ENCODE measurements at regions not wholly inside any gene's neighbourhood (a gene's known extent, or its start where the extent isn't known, plus 50 kb on each side); places are given as distances from the start of the nearest gene placed in this dataset.

DNA sequence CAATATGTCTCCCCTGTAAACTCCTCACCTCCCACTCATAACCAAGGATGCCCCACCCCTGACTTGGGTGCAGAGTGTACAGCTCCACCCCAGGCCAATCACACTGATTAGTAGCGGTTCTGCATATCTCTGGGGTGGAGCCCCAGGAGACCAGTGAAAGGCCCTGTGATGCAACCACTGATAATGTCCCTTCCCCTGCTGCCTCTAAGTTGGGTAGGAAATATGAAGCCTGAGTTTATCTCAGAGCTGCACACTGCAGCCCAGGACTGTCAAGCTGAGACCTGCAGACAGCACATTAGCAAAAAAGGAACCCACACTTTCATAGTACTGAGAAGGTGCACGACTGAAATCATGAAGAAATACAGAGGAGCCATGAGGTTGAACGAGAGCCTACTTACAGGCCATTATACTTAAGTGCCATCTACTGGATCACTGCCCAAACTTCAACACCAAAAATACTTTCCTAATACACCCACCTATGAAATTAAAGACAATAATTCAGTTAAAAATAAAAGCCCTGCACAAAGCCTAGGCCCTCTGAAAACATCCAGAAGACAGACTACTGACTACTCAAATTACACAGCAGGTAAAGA lies 455.4 kb upstream of the LRRTM4 start:
- Histone ChIP-seq H3K36me3 (ENCODE audit: low read depth) (no peaks in the 10 kb centered on the region), H3K9me3 (peaks cover 3% of the 10 kb centered on the region), H3K4me1 (ENCODE audit: low read depth) (no peaks in the 10 kb centered on the region), H3K4me3 (no peak overlapping the region)
- no peak for DNase-seq
- intact Hi-C loops (cut with DNase I, micrococcal nuclease), result no loop called here
- TF ChIP-seq, protein P1, sequence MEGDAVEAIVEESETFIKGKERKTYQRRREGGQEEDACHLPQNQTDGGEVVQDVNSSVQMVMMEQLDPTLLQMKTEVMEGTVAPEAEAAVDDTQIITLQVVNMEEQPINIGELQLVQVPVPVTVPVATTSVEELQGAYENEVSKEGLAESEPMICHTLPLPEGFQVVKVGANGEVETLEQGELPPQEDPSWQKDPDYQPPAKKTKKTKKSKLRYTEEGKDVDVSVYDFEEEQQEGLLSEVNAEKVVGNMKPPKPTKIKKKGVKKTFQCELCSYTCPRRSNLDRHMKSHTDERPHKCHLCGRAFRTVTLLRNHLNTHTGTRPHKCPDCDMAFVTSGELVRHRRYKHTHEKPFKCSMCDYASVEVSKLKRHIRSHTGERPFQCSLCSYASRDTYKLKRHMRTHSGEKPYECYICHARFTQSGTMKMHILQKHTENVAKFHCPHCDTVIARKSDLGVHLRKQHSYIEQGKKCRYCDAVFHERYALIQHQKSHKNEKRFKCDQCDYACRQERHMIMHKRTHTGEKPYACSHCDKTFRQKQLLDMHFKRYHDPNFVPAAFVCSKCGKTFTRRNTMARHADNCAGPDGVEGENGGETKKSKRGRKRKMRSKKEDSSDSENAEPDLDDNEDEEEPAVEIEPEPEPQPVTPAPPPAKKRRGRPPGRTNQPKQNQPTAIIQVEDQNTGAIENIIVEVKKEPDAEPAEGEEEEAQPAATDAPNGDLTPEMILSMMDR (IDR thresholded peaks at IDR 0.05), result no peak
- no peak for ATAC-seq

DNA sequence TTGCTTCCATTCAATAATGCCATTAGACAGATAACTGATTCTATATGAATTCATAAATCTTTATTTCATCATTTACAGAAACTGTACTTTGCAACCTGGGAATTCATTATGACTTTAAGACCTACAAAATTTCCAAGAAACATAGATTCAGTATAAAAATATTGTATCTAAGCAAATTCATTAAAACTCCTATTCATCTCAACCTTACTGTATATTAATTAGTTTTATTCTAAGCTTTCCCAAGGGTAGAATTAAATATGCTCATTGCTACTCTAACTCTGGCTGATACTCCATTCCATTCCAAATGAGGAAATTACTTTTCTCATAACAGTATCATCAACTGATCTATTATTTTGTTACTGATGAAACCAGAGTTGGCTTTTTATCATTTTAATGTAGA lies 473.0 kb upstream of the LRRTM4 start:
- TF ChIP-seq, protein P1 (IDR thresholded peaks at IDR 0.05), result no peak
- DNase-seq, result no peak
- Histone ChIP-seq H3K4me3 (no peak overlapping the region), H3K9me3 (no peaks in the 10 kb centered on the region), H3K36me3 (ENCODE audit: low read depth) (no peaks in the 10 kb centered on the region), H3K4me1 (ENCODE audit: low read depth) (no peaks in the 10 kb centered on the region)
- intact Hi-C loops (cut with DNase I, micrococcal nuclease), result no loop called here
- no peak for ATAC-seq

DNA sequence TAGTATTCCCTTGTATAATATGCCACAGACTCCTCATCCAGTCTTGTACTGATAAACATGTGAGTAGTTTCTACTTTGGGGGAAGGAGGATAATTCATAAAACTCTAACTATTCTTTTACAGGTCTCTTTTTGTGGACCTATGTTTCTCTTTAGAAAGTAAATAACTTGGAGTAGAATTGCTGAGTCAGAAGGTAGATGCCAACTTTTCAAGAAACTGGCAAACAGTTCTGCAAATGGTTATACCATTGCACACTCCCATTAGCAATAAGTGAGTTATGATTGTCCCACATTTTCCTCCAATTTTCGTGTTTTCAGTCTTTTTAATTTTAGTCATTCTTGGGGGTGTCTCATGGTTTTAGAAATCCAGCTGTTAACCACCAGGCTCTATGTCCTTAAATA lies 477.2 kb upstream of the LRRTM4 start:
- TF ChIP-seq, protein P1 (IDR thresholded peaks at IDR 0.05), result no peak
- intact Hi-C loops (cut with DNase I, micrococcal nuclease), result no loop called here
- Histone ChIP-seq H3K4me3 (no peak overlapping the region), H3K9me3 (no peaks in the 10 kb centered on the region), H3K36me3 (ENCODE audit: low read depth) (no peaks in the 10 kb centered on the region), H3K4me1 (ENCODE audit: low read depth) (no peaks in the 10 kb centered on the region)
- DNase-seq (no peak), ATAC-seq (no peak)

DNA sequence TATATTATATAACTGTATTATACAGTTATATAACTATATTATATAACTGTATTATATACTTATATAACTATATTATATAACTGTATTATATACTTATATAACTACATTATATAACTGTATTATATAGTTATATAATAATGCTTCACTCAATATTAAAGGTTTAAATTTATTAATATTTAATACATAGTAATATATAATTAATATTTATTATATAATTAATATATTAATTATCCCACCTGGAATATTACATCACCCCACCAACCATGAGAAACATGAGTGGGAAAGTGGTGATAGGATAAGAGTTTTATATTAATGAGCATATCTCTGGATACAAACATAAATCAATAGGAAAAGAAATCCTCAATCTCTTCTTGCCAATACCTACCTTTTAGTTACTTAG lies 487.1 kb upstream of the LRRTM4 start:
- TF ChIP-seq, protein P1 (IDR thresholded peaks at IDR 0.05), result no peak
- no peaks in the 10 kb centered on the region for H3K4me1 ChIP-seq (ENCODE audit: low read depth)
- intact Hi-C loops (cut with DNase I, micrococcal nuclease), result no loop called here
- H3K4me3 ChIP-seq, result no peak overlapping the region
- DNase-seq (no peak), ATAC-seq (no peak)
- no peaks in the 10 kb centered on the region for H3K36me3 ChIP-seq (ENCODE audit: low read depth)
- peaks cover 13% of the 10 kb centered on the region for H3K9me3 ChIP-seq

DNA sequence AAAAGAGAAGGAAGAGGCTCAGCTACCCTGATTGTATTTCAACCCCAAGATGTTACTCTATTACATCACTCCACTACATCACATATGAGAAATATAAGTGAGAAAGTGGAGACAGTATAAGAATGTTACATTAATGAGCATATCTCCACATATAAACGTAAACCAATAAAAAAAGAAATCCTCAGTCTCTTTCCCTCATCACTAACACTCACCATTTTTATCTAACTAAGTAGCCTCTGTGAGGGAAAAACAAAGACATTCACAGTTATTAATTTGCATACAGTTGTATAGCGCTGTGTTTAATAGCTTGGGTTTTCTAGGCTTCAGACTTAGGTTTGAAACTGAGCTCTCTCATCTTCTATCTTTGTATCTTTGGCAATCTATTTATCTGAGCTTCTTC lies 489.1 kb upstream of the LRRTM4 start:
- Histone ChIP-seq H3K4me1 (ENCODE audit: low read depth) (no peaks in the 10 kb centered on the region), H3K4me3 (no peak overlapping the region)

More for the DNA sequence above, 489.1 kb upstream of the LRRTM4 start:
- intact Hi-C loops (cut with DNase I, micrococcal nuclease), result no loop called here
- DNase-seq, result no peak
- Histone ChIP-seq H3K36me3 (ENCODE audit: low read depth) (no peaks in the 10 kb centered on the region), H3K9me3 (peaks cover 10% of the 10 kb centered on the region)
- TF ChIP-seq, protein P1 (IDR thresholded peaks at IDR 0.05), result no peak
- no peak for ATAC-seq
